Nucleus accumbens (tissue), 56 donors: ENCODE measurements at regions not wholly inside any gene's neighbourhood (a gene's known extent, or its start where the extent isn't known, plus 50 kb on each side); places are given as distances from the start of the nearest gene placed in this dataset.

Experiments used
- DNase-seq, 56 donors: peaks; one replicate each; lab custom pipeline; 2025; lab: John Stamatoyannopoulos, UW

DNA sequence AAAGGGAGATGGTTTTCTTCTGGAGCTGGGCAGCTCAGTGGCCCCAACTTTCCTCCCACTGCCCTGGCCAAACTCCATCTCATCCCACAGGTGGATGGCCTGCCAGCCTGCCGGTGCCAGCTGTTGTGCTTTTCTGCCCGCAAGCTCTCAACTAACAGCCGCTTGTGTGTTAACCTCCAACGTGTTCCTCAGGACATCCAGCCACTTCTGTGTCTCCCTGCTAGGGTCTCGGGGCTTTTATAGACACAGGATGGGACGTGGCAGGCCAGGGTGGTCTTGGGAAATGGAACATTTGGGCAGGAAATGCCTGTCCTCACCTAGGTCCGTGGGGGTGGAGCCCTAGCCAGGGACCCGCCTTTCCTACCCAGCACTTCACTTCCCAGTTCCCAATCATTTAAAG, 171.1 kb upstream of the RGS17 start:
- DNase-seq: no peak

DNA sequence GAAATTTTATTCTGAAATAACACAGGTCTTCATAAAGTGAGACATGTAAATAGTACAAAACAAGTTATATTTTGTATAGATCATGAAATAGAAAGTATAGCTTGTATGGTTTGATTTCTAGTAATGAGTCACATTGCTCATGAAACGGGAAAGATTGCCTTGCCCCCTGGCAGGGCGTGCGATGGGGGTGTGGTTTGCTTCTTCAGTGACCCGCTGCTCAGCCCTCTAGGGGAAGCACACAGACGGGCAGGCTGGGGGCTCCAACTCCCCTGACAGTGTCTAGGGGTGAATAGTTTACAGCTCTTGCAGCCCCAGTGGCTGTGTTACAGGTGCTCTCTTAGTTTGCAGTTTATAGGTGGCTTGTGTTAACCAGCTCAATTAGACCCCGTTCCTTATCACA, 170.5 kb upstream of the RGS17 start:
- no peak for DNase-seq

DNA sequence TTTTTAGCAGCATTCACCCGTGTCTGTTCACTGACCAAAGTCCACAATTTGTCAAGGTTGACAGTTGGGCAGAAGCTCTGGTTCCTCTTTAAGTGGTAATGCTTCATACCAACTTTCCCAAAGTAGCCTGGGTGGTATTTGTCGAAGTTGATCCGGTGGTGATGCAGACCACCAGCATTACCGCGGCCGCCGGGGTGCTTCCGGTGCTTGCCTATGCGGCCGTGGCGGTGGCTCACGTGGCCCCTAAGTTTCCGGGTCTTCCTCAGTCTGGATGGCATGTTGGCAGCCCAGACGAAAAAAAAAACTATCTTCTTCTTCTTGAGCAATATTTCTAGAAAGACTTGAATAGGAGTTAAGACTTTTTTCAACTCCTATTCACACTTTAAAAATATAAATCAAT, 151.4 kb upstream of the RGS17 start:
- peak in 1 of 56 donors; percentile 1 for DNase-seq

DNA sequence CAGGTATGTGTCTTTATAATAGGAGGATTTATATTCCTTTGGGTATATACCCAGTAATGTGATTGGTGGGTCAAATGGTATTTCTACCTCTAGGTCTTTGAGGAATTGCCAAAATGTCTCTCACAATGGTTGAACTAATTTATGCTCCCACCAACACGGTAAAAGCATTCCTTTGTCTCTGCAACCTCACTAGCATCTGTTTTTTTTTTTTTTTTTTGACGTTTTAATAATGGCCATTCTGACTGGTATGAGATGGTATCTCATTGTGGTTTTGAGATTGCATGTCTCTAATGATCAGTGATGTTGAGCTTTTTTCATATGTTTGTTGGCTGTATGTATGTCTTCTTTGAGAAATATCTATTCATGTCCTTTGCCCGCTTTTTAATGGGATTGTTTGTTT, 144.9 kb upstream of the RGS17 start:
- no peak for DNase-seq

DNA sequence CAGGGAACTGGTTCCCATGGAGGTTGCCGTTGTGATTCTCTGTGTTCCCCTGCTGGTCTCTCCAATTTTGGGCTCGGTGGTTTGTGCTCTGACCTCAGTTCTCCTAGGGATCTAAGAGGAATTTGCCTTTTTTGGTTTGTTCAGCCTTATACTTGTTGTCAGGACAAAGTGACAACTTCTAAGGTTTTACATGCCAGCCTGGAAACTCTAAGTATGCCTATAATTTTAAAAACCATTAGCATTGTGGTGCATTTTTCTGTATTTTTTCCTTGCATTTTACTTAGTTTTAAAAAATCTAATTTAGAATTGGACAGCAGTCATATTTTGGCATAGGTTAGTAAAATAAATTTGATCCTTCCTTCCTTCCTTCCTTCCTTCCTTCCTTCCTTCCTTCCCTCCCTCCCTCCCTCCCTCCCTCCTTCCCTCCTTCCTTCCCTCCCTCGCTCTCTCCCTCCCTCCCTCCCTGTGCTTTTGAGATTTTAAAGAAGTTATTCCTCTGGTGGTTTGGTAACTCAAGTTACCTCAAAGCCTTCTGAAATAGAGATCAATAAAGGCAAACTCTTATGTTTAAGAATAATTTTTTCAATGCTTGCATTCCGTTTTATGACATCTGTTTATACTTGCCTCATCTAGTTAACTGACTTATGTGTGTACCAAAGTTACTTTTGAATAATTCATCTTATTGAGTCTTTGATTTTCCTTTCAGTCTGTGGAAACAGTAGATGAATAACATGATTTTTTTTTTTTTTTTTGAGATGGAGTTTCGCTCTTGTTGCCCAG, 141.3 kb upstream of the RGS17 start:
- DNase-seq: no peak

DNA sequence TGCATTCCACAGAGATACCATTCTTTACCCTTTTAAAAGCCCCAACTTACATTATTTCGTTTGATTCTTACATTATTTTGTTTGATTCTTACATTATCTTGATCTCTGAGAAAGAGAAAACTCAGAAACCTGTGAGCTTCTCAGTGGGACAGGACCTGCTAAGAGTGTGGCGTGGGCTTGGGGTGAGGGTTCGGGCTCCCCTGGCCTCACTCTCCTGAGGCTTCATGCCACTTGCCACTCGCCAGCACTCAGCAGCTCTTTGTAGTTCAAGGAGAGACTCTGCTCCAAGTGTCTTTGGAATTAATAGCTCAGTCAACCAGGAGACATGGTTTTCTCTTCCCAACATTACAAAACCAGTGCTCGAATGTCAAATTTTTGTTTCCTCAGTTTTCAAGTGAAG, 132.4 kb upstream of the RGS17 start:
- DNase-seq: no peak

DNA sequence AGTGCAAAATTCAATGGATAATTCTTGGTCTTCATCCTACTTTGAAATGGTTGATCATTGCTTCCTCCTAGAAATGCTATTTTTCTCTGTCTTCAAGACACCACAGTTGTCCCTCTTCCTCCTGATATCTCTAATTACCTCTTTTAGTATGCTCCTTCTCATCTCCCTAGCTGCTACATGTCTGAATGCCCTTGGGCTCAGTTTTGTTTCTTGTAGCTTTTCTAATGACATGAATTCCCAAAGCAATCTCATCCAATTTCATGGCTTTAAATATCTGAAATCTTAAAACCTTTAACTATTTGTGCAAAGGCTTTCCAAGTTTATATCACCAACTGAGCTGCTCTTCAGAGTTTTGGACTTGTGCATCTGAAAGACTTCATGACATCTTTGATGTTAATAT, 120.2 kb upstream of the RGS17 start:
- DNase-seq: no peak

DNA sequence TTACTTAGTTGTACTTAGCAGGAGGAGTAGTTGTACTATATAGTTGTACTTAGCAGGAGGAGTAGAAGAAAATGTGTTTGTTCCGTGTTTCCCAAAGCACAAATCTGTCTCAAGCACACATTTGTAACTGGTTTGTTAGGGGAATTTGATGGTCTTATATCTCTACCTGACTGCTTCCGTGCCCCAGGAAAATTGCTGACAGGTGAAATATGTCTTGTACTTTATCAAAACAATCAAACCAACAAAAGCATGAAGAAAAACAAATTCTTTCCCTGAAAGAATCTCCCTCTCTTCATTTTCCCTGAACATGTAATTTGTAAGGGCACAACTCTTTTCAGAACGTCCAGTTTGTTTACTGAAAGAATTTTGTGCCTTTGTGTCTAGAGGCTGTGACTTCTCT, 106.6 kb upstream of the RGS17 start:
- no peak for DNase-seq

DNA sequence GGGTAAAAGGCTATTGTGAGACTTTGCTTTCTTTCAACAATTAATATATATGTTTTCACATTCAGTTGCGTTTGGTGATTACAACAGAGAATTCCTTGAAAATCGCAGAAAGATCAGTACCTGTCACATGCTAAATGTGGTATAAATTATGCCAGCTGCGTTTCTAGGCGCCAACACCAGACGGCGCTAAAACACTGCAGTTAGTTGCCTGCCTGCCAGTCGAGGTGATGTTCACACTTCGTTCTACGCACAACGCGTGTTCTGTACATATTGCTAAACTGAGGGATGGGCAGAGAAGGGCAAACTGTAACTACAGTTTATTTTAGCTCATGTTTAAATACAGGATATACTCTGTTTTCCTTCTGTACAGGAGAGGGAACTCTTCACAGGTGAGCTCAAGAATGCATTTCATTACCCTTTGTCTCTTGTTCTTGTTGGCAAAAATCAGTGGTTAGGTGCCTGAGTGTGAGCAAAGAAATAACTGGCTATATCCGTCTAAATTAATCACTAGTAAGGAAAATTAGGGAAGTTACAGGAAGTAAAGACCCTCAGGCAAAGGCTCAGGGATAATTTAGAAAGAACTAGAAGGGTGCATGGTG, 100.1 kb upstream of the RGS17 start:
- DNase-seq: peak in 39 of 56 donors; percentile 1 to 84 (median 28)

DNA sequence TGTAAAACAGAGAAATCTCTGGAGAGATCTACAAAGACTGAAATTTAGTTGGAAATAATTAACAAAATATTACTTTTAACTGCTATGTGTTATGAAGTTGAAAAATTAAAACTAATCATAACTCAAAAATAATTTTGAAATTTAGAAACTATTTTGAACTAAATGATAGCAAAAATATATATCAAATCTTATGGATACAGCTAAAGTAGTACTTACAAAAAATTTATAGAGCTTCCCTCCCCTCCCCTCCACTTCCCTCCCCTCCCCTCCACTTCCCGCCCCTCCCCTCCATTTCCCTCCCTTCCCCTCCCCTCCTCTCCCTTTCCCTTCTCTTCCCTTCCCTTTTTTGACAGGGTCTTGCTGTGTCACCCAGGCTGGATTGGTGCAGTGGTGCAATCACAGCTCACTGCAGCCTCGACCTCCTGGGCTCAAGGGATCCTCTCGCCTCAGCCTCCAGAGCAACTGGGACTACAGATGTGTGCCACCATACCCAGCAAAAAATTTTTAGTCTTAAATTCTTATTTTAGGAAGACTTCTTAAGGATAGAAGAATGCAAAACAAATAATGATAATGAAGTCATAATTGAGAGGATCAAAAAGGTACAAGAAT, 87.2 kb upstream of the RGS17 start:
- DNase-seq: no peak

DNA sequence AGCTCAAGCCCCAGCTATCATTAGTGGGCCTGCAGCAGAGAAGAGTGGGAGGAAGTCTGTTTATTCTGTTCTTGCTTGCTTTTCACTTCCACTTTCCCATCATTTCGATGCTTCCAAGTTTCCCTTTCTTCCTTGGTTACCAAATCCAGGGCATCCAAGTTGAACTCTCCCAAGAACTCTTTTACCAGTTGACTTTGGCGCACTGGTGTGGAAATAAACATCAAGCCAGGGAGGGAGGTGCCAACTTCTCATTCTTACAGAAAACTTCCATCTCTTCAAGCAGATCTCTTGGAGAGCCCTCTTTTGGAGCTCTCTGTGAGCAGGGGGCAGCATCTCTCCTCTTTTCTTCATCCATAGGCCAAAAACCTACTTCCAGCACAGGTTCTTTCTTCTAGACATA, 85.7 kb upstream of the RGS17 start:
- no peak for DNase-seq

DNA sequence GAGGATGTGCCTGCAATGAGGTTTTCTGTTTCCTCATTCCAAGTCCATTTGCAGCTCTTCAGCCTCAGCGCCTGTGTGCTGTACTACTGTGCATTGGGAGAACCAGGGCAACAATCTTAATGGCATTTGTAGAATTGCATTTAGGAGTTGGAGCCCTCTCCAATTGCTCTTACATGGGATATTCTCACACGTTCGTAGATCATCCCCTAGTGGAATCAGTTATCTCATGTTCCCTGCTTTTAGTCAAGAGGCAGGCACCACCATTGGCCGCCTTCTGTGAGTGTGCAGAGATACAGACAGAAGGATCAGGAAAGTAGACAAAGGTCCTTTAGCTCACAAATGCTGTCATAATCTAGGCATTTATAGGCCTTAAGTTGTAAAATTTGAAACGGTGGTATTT, 84.2 kb upstream of the RGS17 start:
- DNase-seq: no peak

DNA sequence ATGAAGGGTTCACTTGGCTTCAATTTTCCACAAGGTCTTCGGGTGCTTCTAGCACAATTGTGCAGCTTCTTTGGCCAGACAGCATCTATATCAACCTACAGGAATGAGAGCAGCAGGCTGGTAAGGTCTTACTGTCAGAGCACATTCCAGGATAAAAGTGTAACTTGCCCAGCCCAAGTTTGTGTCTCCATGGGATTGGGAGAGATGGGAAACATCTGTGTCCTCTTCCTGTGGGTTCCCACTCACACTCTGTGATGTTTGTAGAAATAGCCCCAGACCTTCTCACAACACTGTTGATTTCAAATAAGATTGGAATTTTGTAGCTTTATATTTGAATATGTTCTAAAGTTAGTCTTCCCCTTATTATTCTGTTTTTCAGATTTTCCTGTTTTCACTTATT, 83.4 kb upstream of the RGS17 start:
- DNase-seq: no peak

DNA sequence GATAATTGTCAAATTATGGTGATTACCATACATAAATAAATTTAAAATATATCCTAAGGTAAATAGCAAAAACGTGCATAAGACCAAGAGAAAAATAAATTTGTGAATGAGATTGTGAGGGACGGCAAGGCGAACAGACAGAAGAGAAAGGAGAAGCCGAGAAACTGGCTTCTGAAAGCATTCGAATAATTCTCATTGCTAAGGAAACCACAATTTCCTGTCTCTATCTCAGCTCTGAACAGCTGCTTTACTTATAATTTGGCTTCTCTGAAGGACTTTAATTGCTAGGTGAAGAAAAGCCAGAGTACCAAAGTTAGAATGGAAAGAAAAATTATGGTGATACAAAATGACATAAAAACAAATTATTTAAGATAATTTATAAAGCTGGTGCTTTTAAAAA, 79.0 kb upstream of the RGS17 start:
- DNase-seq: no peak

DNA sequence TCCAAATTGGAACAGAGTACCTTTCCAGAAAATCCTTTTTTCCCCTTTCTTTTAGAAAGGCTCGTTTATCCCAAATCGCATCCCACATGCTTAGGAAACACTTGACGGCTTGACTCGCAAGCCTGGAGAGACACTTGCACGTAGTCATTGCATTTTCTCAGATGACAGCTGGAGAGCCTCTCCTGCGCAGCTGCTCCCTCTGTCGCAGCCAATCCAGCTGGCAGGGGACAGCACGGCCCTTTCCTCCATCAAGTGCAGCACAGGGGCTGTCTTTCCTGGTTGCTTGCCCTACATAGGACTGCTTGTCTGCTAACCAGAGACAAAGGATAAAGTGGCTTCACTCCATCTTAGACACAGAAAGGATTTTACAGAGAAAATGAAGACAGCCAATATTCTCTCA, 77.6 kb upstream of the RGS17 start:
- DNase-seq: peak in 4 of 56 donors; percentile 0 to 4 (median 2)

DNA sequence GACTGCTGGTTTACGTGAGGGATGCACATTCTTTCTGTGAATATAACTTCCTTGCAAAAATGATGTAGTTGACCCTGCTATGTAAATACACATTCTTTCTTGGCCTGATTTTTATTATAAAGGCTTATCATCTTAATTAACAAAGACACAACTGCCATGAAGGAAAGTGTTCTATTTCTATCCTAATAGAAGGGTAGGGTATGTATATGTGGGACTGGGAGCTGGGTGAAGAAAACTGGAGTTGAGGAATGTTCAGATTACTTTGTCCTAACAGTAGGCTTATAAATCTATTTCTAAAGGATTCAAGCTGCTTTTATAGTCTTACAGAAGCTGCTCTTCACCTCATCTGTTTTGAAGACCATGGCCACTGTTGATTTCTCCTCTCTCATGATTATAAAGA, 76.5 kb upstream of the RGS17 start:
- DNase-seq: no peak

DNA sequence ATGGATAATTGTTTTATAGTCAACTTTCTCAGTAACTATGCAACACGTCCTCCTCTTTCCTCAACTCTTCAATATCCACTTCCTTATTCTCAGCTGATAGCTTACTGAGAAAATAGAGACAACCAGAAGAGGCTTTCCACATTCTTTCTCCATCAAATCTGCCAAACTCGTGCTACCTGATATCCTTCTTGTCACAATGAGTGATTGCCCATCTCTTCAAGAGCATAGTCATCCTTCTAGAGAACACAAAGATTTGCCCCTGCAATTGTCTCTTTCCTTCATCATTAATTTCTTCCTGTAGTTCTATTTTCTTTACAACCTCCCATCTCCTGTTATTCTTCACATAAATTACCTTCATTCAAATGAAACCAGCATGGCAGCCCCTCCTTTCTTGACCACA, 75.9 kb upstream of the RGS17 start:
- DNase-seq: no peak

DNA sequence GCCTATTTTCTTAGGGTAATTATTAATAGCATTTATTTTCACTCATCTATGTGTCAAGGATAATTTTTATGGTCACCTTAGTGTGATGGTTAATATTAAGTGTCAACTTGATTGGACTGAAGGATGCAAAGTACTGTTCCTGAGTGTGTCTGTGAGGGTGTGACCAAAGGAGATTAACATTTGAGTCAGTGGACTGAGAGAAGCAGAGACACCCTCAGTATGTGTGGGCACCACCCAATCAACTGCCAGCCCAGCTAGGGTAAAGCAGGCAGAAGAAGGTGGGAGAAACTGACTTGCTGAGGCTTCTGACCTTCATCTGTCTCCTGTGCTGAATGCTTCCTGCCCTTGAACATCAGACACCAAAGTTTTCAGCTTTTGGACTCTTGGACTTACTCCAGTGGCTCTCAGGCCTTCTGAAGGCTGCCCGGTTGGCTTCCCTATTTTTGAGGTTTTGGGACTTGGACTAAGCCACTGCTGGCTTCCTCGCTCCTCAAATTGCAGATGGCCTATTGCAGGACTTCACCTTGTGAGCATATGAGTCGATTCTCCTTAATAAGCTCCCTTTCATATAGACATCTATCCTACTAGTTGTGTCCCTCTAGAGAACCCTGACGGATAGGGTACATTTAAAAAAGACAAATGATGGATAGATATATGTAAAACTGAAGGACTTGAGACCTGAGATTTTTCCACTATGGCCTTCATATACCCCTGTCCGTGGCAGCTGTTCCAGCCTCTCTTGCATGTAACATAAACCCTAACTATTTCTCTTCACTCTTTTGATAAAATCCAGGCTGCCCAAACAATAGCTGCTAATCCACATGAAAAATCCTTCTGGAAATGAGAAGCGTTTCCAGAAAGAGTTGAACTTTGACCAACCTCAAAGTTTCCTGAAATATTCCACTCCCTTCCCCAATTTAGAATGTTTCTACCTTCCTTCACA, 62.1 kb upstream of the RGS17 start:
- DNase-seq: no peak

DNA sequence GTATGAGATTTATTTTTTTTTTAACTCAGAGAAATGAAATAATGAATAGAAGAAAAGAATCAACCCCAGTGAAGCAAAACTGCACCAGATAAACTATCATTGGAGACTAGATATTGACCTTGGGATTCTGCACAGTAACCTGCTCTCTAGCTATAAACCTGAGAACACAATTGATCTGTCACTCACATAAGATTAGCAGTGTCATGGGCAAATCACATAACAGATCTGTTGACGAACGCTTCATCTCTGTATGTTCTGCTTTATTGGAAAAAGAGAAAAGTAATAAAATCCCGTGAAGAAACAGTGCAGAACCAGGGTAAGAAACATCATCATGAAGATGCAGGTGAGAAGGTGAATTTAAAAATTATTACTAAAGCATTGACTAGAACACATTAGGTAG, 52.8 kb upstream of the RGS17 start:
- no peak for DNase-seq
